SKM-1 (cell line): ENCODE measurements at regions not wholly inside any gene's neighbourhood (a gene's known extent, or its start where the extent isn't known, plus 50 kb on each side); places are given as distances from the start of the nearest gene placed in this dataset.
A peak's percentile ranks its signal among the peaks of the same experiment; 100 is the strongest.

Source experiments
- DNase-seq: peaks from one replicate; lab custom pipeline; 2025; ENCODE audit not compliant: unreplicated experiment; lab: John Stamatoyannopoulos, UW

GRCh38 chr15:37691911-37692310 is 242.5 kb upstream of the TMCO5A start:
- no peak for DNase-seq

- no peak for DNase-seq
These were observed 240.5 kb upstream of the TMCO5A start for GRCh38 chr15:37693926-37694325.

GRCh38 chr15:37695719-37696118 is 238.7 kb upstream of the TMCO5A start:
- DNase-seq = no peak

- no peak for DNase-seq
These were observed 235.8 kb upstream of the TMCO5A start for GRCh38 chr15:37698679-37699078.

- no peak for DNase-seq
These were observed 233.2 kb upstream of the TMCO5A start for GRCh38 chr15:37701230-37701629.

- no peak for DNase-seq
These were observed 224.8 kb upstream of the TMCO5A start for GRCh38 chr15:37709669-37710068.

GRCh38 chr15:37715101-37715500 is 219.3 kb upstream of the TMCO5A start:
- DNase-seq = no peak

- no peak for DNase-seq
These were observed 214.2 kb upstream of the TMCO5A start for GRCh38 chr15:37720267-37720666.

- no peak for DNase-seq
These were observed 203.2 kb upstream of the TMCO5A start for GRCh38 chr15:37731146-37731746.

GRCh38 chr15:37733628-37734027 is 200.8 kb upstream of the TMCO5A start:
- DNase-seq = no peak

- no peak for DNase-seq
These were observed 193.8 kb upstream of the TMCO5A start for GRCh38 chr15:37740623-37741141.

GRCh38 chr15:37743826-37744225 is 190.6 kb upstream of the TMCO5A start:
- no peak for DNase-seq

- DNase-seq = no peak
These were observed 189.9 kb upstream of the TMCO5A start for GRCh38 chr15:37744521-37744920.

- no peak for DNase-seq
These were observed 183.0 kb upstream of the TMCO5A start for GRCh38 chr15:37751401-37751800.

- no peak for DNase-seq
These were observed 178.0 kb upstream of the TMCO5A start for GRCh38 chr15:37756407-37756806.

GRCh38 chr15:37758412-37758811 is 176.0 kb upstream of the TMCO5A start:
- DNase-seq = no peak

- no peak for DNase-seq
These were observed 169.7 kb upstream of the TMCO5A start for GRCh38 chr15:37764733-37765191.

- peak; percentile 14 for DNase-seq
These were observed 168.7 kb upstream of the TMCO5A start for GRCh38 chr15:37765786-37766185.

GRCh38 chr15:37767841-37768455 is 166.5 kb upstream of the TMCO5A start:
- DNase-seq = no peak

- no peak for DNase-seq
These were observed 163.0 kb upstream of the TMCO5A start for GRCh38 chr15:37771465-37771864.

- DNase-seq = no peak
These were observed 161.2 kb upstream of the TMCO5A start for GRCh38 chr15:37773111-37773860.

- DNase-seq = no peak
These were observed 159.5 kb upstream of the TMCO5A start for GRCh38 chr15:37774961-37775360.
